Sigmoid colon (tissue), 6 donors: ENCODE measurements at regions not wholly inside any gene's neighbourhood (a gene's known extent, or its start where the extent isn't known, plus 50 kb on each side); places are given as distances from the start of the nearest gene placed in this dataset.

ENCODE experiments used
- DNase-seq: peaks from one replicate; pipeline ENCODE4 v3.0.0-alpha.2; 2019
- H3K27ac ChIP-seq, 4 donors: fragments of 200-600 bp; sonication (generic); one replicate each; pipeline ENCODE4 v1.5.1; 2016 to 2019; ENCODE audit warnings: mild to moderate bottlenecking in 1 of 4
- H3K27me3 ChIP-seq, 3 donors: fragments of 200-600 bp; sonication (generic); one replicate each; pipeline ENCODE4 v1.5.1; 2019; ENCODE audit warnings: mild to moderate bottlenecking in 1 of 3
- H3K36me3 ChIP-seq, 4 donors: fragments of 200-600 bp; sonication (generic); one replicate each; pipeline ENCODE4 v1.5.1; 2016 to 2019
- H3K4me1 ChIP-seq, 4 donors: fragments of 200-600 bp; sonication (generic); one replicate each; pipeline ENCODE4 v1.5.1; 2017 to 2019
- H3K4me3 ChIP-seq, 4 donors: fragments of 200-600 bp; sonication (generic); one replicate each; pipeline ENCODE4 v1.5.1; 2017 to 2019; ENCODE audit warnings: mild to moderate bottlenecking in 2 of 4, moderate library complexity in 1 of 4
- H3K9me3 ChIP-seq, 4 donors: fragments of 200-600 bp in 3 of 4; sonication (generic) in 3 of 4; one replicate each; pipeline versions ENCODE4 v1.5.1 to v1.6.1; 2013 to 2019
- EP300 ChIP-seq, 4 donors: sonication (generic); formaldehyde crosslinking; IDR thresholded peaks; one replicate each; pipeline ENCODE4 v1.6.1; 2017; ENCODE audit warnings: antibody characterized with exemption in 4 of 4
- POLR2A ChIP-seq, 2 donors: fragments of 450-650 bp; IDR thresholded peaks; one replicate each; pipeline ENCODE4 v1.6.1; 2016; ENCODE audit warnings: antibody characterized with exemption in 2 of 2, mild to moderate bottlenecking in 2 of 2, moderate library complexity in 2 of 2
- POLR2AphosphoS5 ChIP-seq, 4 donors: sonication (generic); formaldehyde crosslinking; IDR thresholded peaks; one replicate each; pipeline ENCODE4 v1.6.1; 2017; ENCODE audit warnings: antibody characterized with exemption in 4 of 4
- WGBS, 2 donors: extraction: QIAGEN DNeasy Blood & Tissue Kit; methylation state at CpG; one replicate each; pipeline ENCODE4 v1.1.7; 2013; 5-methylcytosine and 5-hydroxymethylcytosine counted together
- intact Hi-C: fragments of 100-400 bp; cut with DNase I; formaldehyde crosslinking; loops from one replicate; pipeline ENCODE4 v1.15.1; 2023
- TF ChIP-seq, protein P1 (sequence below), 4 experiments: fragments of 450-650 bp in 3 of 4; fragments of 200-600 bp in 1 of 4; IDR thresholded peaks; one replicate each; pipeline ENCODE4 v1.5.1; 2016 to 2019; ENCODE audit warnings: antibody characterized with exemption in 4 of 4, mild to moderate bottlenecking in 3 of 4, moderate library complexity in 2 of 4
- donor health status: healthy with polysubstance abuse.
- donor health status: healthy.

DNA sequence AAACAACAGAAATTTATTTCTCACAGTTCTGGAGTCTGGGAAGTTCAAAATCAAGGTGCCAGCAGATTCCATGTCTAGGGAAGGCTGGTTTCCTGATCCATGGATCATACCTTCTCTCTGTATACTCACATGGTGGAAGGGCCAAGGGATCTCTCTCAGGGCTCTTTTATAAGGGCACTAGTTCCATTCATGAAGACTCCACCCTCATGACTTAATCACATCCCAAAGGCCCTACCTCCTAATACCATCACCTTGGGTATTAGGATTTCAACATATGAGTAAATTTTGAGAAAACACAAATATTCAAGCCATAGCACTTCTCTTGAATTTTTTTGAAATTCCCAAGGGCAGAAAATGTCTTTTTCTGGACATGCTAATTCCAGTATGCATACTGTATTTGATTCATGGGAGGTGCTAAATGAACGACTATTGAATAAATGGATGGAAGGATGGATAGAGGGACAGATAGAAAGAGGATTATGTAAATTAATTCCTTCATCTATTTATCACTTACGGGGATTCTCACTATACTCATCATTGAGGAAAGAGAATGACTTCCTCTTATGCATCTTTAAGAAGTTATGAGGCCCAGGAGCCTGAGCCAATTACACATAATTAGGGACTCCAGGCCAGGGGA is 182.8 kb downstream of the NRIP1 start:
- H3K36me3 ChIP-seq = no peaks in the 10 kb centered on the region
- H3K9me3 ChIP-seq = no peaks in the 10 kb centered on the region
- no peaks in the 10 kb centered on the region for H3K27me3 ChIP-seq
- no peak overlapping the region for H3K27ac ChIP-seq
- no peak for DNase-seq
- peaks cover 0 to 16% (median 13%) of the 10 kb centered on the region in 4 donors for H3K4me1 ChIP-seq
- WGBS, 2 donors = 96 to 98% methylated on average over 2 of the region's 2 CpGs
- H3K4me3 ChIP-seq = no peak overlapping the region
- TF ChIP-seq EP300 (IDR thresholded peaks at IDR 0.05) (no peak), POLR2AphosphoS5 (IDR thresholded peaks at IDR 0.05) (no peak), POLR2A (IDR thresholded peaks at IDR 0.05) (no peak)
- TF ChIP-seq, protein P1, sequence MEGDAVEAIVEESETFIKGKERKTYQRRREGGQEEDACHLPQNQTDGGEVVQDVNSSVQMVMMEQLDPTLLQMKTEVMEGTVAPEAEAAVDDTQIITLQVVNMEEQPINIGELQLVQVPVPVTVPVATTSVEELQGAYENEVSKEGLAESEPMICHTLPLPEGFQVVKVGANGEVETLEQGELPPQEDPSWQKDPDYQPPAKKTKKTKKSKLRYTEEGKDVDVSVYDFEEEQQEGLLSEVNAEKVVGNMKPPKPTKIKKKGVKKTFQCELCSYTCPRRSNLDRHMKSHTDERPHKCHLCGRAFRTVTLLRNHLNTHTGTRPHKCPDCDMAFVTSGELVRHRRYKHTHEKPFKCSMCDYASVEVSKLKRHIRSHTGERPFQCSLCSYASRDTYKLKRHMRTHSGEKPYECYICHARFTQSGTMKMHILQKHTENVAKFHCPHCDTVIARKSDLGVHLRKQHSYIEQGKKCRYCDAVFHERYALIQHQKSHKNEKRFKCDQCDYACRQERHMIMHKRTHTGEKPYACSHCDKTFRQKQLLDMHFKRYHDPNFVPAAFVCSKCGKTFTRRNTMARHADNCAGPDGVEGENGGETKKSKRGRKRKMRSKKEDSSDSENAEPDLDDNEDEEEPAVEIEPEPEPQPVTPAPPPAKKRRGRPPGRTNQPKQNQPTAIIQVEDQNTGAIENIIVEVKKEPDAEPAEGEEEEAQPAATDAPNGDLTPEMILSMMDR (IDR thresholded peaks at IDR 0.05) = no peak
- intact Hi-C loops = no loop called here

DNA sequence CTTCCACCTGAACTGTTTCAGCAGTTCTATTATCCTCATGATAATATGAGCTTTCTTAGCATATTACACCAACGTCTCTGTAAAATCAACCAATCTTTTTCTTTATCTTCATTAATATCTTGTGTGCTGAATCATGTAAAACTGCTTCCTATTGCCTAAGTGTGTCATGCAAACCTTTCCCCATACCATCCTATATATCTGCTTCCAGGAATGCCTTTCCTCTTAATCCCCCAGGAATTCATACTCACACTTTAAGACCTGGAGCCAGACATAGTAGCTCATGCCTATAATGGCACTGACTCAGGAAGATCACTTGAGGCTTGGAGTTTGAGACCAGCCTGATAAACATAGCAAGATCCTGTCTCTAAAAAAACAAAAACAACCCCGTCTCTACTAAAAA is 183.9 kb downstream of the NRIP1 start:
- H3K27ac ChIP-seq = no peak overlapping the region
- intact Hi-C loops = no loop called here
- H3K36me3 ChIP-seq = no peaks in the 10 kb centered on the region
- H3K27me3 ChIP-seq = no peaks in the 10 kb centered on the region
- DNase-seq = no peak
- peaks cover 0 to 25% (median 21%) of the 10 kb centered on the region in 4 donors for H3K4me1 ChIP-seq
- H3K9me3 ChIP-seq = no peaks in the 10 kb centered on the region
- H3K4me3 ChIP-seq = no peak overlapping the region
- 90 to 95% methylated on average over 2 of the region's 2 CpGs for WGBS, 2 donors
- TF ChIP-seq POLR2AphosphoS5 (IDR thresholded peaks at IDR 0.05) = no peak
- no peak for TF ChIP-seq POLR2A (IDR thresholded peaks at IDR 0.05)
- TF ChIP-seq, protein P1 (IDR thresholded peaks at IDR 0.05) = no peak
- TF ChIP-seq EP300 (IDR thresholded peaks at IDR 0.05) = no peak

DNA sequence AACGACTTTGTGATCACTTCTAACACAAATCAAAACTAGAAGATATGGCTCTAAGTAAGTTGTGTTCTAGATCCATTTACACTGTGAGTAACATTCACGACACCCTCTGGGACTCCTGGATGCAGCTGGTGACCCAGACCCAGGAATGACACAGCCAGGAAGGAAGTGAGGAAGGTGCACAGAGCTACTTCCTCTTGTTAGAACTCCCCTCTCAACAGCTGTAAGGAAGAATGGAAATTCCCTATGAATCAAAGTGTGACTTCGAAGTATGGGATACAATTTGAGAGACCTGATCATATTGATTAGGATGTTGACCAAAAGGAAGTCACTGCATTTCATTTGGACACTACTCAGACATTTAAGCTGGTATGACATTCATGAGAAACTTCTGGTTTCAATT is 185.3 kb downstream of the NRIP1 start:
- Histone ChIP-seq H3K4me1 (peaks cover 0 to 29% (median 23%) of the 10 kb centered on the region in 4 donors), H3K36me3 (no peaks in the 10 kb centered on the region), H3K27me3 (no peaks in the 10 kb centered on the region), H3K4me3 (no peak overlapping the region), H3K9me3 (no peaks in the 10 kb centered on the region), H3K27ac (no peak overlapping the region)
- no peak for DNase-seq
- TF ChIP-seq POLR2AphosphoS5 (IDR thresholded peaks at IDR 0.05) (peak in 1 of 4 donors; percentile 7), EP300 (IDR thresholded peaks at IDR 0.05) (no peak), POLR2A (IDR thresholded peaks at IDR 0.05) (no peak)
- TF ChIP-seq, protein P1 (IDR thresholded peaks at IDR 0.05) = no peak
- WGBS, 2 donors = 69 to 87% methylated on average over 3 of the region's 3 CpGs
- intact Hi-C loops = loop anchor here (10.0 kb wide), 1 partner anchor 45 kb away; no protein-coding TSS in a partner anchor

DNA sequence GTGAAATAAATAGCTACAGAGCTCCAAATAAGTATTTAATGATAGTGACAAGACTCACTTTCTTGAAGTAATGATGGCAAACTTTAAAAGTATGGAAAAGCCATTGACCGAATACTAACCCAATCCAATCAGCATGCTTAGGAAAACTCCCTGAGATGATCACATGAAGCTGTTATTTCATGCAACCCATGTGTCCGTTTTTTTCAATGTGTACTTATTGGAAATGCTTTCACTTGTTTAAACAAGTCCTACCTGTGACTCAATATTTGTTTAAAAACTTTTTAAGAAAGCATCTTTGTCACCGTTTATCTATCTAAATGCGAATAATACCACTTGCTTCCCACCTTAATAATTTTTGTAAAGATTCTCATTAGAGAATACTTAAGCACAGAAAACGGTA is 185.8 kb downstream of the NRIP1 start:
- intact Hi-C loops = loop anchor here (10.0 kb wide), 1 partner anchor 46 kb away; no protein-coding TSS in a partner anchor
- DNase-seq = no peak
- H3K27me3 ChIP-seq = no peaks in the 10 kb centered on the region
- 64 to 68% methylated on average over 5 of the region's 5 CpGs for WGBS, 2 donors
- H3K9me3 ChIP-seq = no peaks in the 10 kb centered on the region
- no peak for TF ChIP-seq EP300 (IDR thresholded peaks at IDR 0.05)
- TF ChIP-seq POLR2A (IDR thresholded peaks at IDR 0.05) = no peak
- TF ChIP-seq, protein P1 (IDR thresholded peaks at IDR 0.05) = no peak
- no peak for TF ChIP-seq POLR2AphosphoS5 (IDR thresholded peaks at IDR 0.05)
- no peak overlapping the region for H3K4me3 ChIP-seq
- H3K4me1 ChIP-seq = peaks cover 0 to 29% (median 23%) of the 10 kb centered on the region in 4 donors
- no peaks in the 10 kb centered on the region for H3K36me3 ChIP-seq
- no peak overlapping the region for H3K27ac ChIP-seq
